ENCODE measurements at regions not wholly inside any gene's neighbourhood (a gene's known extent, or its start where the extent isn't known, plus 50 kb on each side); places are given as distances from the start of the nearest gene placed in this dataset.

GRCh38 chr18:38025433-38026038 is 459.9 kb upstream of the CELF4 start:
- in situ Hi-C loops (cut with HindIII; ENCODE audit: low sequenced_read_pairs) = no loop called here

- in situ Hi-C loops (cut with HindIII; ENCODE audit: low sequenced_read_pairs) = no loop called here
These were observed 458.3 kb upstream of the CELF4 start for GRCh38 chr18:38023871-38024270.

- in situ Hi-C loops (cut with HindIII; ENCODE audit: low sequenced_read_pairs) = no loop called here
These were observed 456.6 kb upstream of the CELF4 start for GRCh38 chr18:38022234-38022633.

GRCh38 chr18:38019292-38019691 is 453.7 kb upstream of the CELF4 start:
- in situ Hi-C loops (cut with HindIII; ENCODE audit: low sequenced_read_pairs) = no loop called here

- in situ Hi-C loops (cut with HindIII; ENCODE audit: low sequenced_read_pairs) = no loop called here
These were observed 445.6 kb upstream of the CELF4 start for GRCh38 chr18:38010971-38011857.

GRCh38 chr18:38010037-38010436 is 444.4 kb upstream of the CELF4 start:
- in situ Hi-C loops (cut with HindIII; ENCODE audit: low sequenced_read_pairs) = no loop called here

GRCh38 chr18:38009320-38009719 is 443.7 kb upstream of the CELF4 start:
- in situ Hi-C loops (cut with HindIII; ENCODE audit: low sequenced_read_pairs) = no loop called here

- in situ Hi-C loops (cut with HindIII; ENCODE audit: low sequenced_read_pairs) = no loop called here
These were observed 442.2 kb upstream of the CELF4 start for GRCh38 chr18:38007676-38008330.

GRCh38 chr18:38007026-38007425 is 441.4 kb upstream of the CELF4 start:
- in situ Hi-C loops (cut with HindIII; ENCODE audit: low sequenced_read_pairs) = no loop called here

GRCh38 chr18:38006541-38006940 is 440.9 kb upstream of the CELF4 start:
- in situ Hi-C loops (cut with HindIII; ENCODE audit: low sequenced_read_pairs) = no loop called here

- in situ Hi-C loops (cut with HindIII; ENCODE audit: low sequenced_read_pairs) = no loop called here
These were observed 432.1 kb upstream of the CELF4 start for GRCh38 chr18:37997695-37998094.

GRCh38 chr18:37987901-37988300 is 422.3 kb upstream of the CELF4 start:
- in situ Hi-C loops (cut with HindIII; ENCODE audit: low sequenced_read_pairs) = no loop called here

- in situ Hi-C loops (cut with HindIII; ENCODE audit: low sequenced_read_pairs) = no loop called here
These were observed 421.1 kb upstream of the CELF4 start for GRCh38 chr18:37986665-37987064.

GRCh38 chr18:37985126-37985525 is 419.5 kb upstream of the CELF4 start:
- in situ Hi-C loops (cut with HindIII; ENCODE audit: low sequenced_read_pairs) = no loop called here

GRCh38 chr18:37980556-37980955 is 415.0 kb upstream of the CELF4 start:
- in situ Hi-C loops (cut with HindIII; ENCODE audit: low sequenced_read_pairs) = no loop called here

- in situ Hi-C loops (cut with HindIII; ENCODE audit: low sequenced_read_pairs) = no loop called here
These were observed 409.8 kb upstream of the CELF4 start for GRCh38 chr18:37975446-37975845.

- in situ Hi-C loops (cut with HindIII; ENCODE audit: low sequenced_read_pairs) = no loop called here
These were observed 401.7 kb upstream of the CELF4 start for GRCh38 chr18:37967261-37967660.

- in situ Hi-C loops (cut with HindIII; ENCODE audit: low sequenced_read_pairs) = no loop called here
These were observed 400.0 kb upstream of the CELF4 start for GRCh38 chr18:37965572-37965970.

GRCh38 chr18:37964885-37965571 is 399.4 kb upstream of the CELF4 start:
- in situ Hi-C loops (cut with HindIII; ENCODE audit: low sequenced_read_pairs) = no loop called here

- in situ Hi-C loops (cut with HindIII; ENCODE audit: low sequenced_read_pairs) = no loop called here
These were observed 398.2 kb upstream of the CELF4 start for GRCh38 chr18:37963837-37964236.

GRCh38 chr18:37962316-37962966 is 396.8 kb upstream of the CELF4 start:
- in situ Hi-C loops (cut with HindIII; ENCODE audit: low sequenced_read_pairs) = no loop called here

All from DLD1 (cell line).